H9 (cell line): ENCODE measurements at regions not wholly inside any gene's neighbourhood (a gene's known extent, or its start where the extent isn't known, plus 50 kb on each side); places are given as distances from the start of the nearest gene placed in this dataset.

ENCODE experiments used
- DNase-seq: peaks from one replicate; pipeline ENCODE4 v3.0.0-alpha.2; 2017
- H2AFZ ChIP-seq: one replicate; pipeline ENCODE4 v1.6.1; 2013; ENCODE audit warnings: mild to moderate bottlenecking, low read length, control low read depth, moderate library complexity
- H2AK5ac ChIP-seq: 2 replicates; pipeline ENCODE4 v1.6.1; 2013; ENCODE audit warnings: low read length, control low read depth, mixed read lengths; ENCODE audit not compliant: insufficient read length
- H2BK120ac ChIP-seq: one replicate; pipeline ENCODE4 v1.6.1; 2013; ENCODE audit warnings: low read depth, mild to moderate bottlenecking, low read length, control low read depth, inconsistent platforms; ENCODE audit not compliant: poor library complexity, severe bottlenecking
- H2BK12ac ChIP-seq: 2 replicates; pipeline ENCODE4 v1.6.1; 2013; ENCODE audit warnings: low read length, control low read depth, mixed read lengths, low read depth; ENCODE audit not compliant: insufficient read length
- H2BK15ac ChIP-seq: 2 replicates; pipeline ENCODE4 v1.6.1; 2013; ENCODE audit warnings: low read depth, low read length, control low read depth
- H2BK20ac ChIP-seq: one replicate; pipeline ENCODE4 v1.6.1; 2013; ENCODE audit warnings: low read depth, mild to moderate bottlenecking, low read length, control low read depth, inconsistent platforms; ENCODE audit not compliant: poor library complexity, severe bottlenecking
- H2BK5ac ChIP-seq: 2 replicates; pipeline ENCODE4 v1.6.1; 2013; ENCODE audit warnings: low read length, control low read depth, mixed read lengths; ENCODE audit not compliant: insufficient read length
- H3K14ac ChIP-seq: 2 replicates; pipeline ENCODE4 v1.6.1; 2013; ENCODE audit warnings: low read length, control low read depth; ENCODE audit not compliant: insufficient read depth
- H3K18ac ChIP-seq: 2 replicates; pipeline ENCODE4 v1.6.1; 2013; ENCODE audit warnings: low read depth, mild to moderate bottlenecking, mixed read lengths, low read length, control low read depth; ENCODE audit not compliant: insufficient read length
- H3K23ac ChIP-seq: 2 replicates; pipeline ENCODE4 v1.6.1; 2013; ENCODE audit warnings: low read length, control low read depth, mixed read lengths, low read depth; ENCODE audit not compliant: insufficient read length
- H3K23me2 ChIP-seq: 2 replicates; pipeline ENCODE4 v1.6.1; 2013; ENCODE audit warnings: low read depth, mild to moderate bottlenecking, mixed read lengths, low read length, control low read depth; ENCODE audit not compliant: insufficient read length, poor library complexity, severe bottlenecking
- H3K27ac ChIP-seq: 2 replicates; pipeline ENCODE4 v1.5.1; 2013; ENCODE audit warnings: low read length, control low read depth, mixed read lengths, low read depth; ENCODE audit not compliant: insufficient read length
- H3K27me3 ChIP-seq: 2 replicates; pipeline ENCODE4 v1.6.1; 2013; ENCODE audit warnings: low read length, control low read depth, inconsistent platforms; ENCODE audit not compliant: insufficient read depth
- H3K4ac ChIP-seq: 2 replicates; pipeline ENCODE4 v1.6.1; 2013; ENCODE audit warnings: low read depth, mild to moderate bottlenecking, control low read depth, inconsistent platforms, low read length, moderate library complexity
- H3K4me1 ChIP-seq: 2 replicates; pipeline ENCODE4 v1.6.1; 2013; ENCODE audit warnings: low read length, control low read depth, inconsistent platforms; ENCODE audit not compliant: insufficient read depth
- H3K4me2 ChIP-seq: 2 replicates; pipeline ENCODE4 v1.6.1; 2013; ENCODE audit warnings: low read length, control low read depth, mixed read lengths; ENCODE audit not compliant: insufficient read length, insufficient read depth
- H3K56ac ChIP-seq: 2 replicates; pipeline ENCODE4 v1.6.1; 2013; ENCODE audit warnings: low read depth, mild to moderate bottlenecking, mixed read lengths, low read length, control low read depth; ENCODE audit not compliant: insufficient read length
- H3K79me1 ChIP-seq: 2 replicates; pipeline ENCODE4 v1.6.1; 2013; ENCODE audit warnings: low read depth, mild to moderate bottlenecking, moderate library complexity, low read length, control low read depth, inconsistent platforms; ENCODE audit not compliant: insufficient read depth, poor library complexity, severe bottlenecking
- H3K79me2 ChIP-seq: 2 replicates; pipeline ENCODE4 v1.6.1; 2013; ENCODE audit warnings: low read length, control low read depth, inconsistent platforms; ENCODE audit not compliant: insufficient read depth
- H3K9ac ChIP-seq: 2 replicates; pipeline ENCODE4 v1.6.1; 2013; ENCODE audit warnings: low read length, control low read depth, mixed read lengths; ENCODE audit not compliant: insufficient read length; ENCODE audit errors: extremely low read depth
- H3K9me3 ChIP-seq: one replicate; pipeline ENCODE4 v1.6.1; 2013; ENCODE audit warnings: low read depth, low read length, inconsistent platforms; ENCODE audit not compliant: control insufficient read depth
- H3T11ph ChIP-seq: one replicate; pipeline ENCODE4 v1.6.1; 2013; ENCODE audit warnings: mild to moderate bottlenecking, low read length, control low read depth, inconsistent platforms
- H4K20me1 ChIP-seq: one replicate; pipeline ENCODE4 v1.6.1; 2013; ENCODE audit not compliant: control insufficient read depth, insufficient read length, insufficient read depth
- H4K5ac ChIP-seq: 2 replicates; pipeline ENCODE4 v1.6.1; 2013; ENCODE audit warnings: low read depth, mild to moderate bottlenecking, mixed read lengths, low read length, control low read depth; ENCODE audit not compliant: insufficient read length
- H4K8ac ChIP-seq: replicated peaks from 2 replicates; pipeline ENCODE4 v1.6.1; 2013; ENCODE audit warnings: low read length, control low read depth, mixed read lengths, low read depth; ENCODE audit not compliant: insufficient read length
- H4K91ac ChIP-seq: 2 replicates; pipeline ENCODE4 v1.6.1; 2013; ENCODE audit warnings: low read depth, mild to moderate bottlenecking, moderate library complexity, mixed read lengths, low read length, control low read depth; ENCODE audit not compliant: insufficient read length
- H3K27ac Mint-ChIP-seq, 3 experiments: 2 replicates in 2 of 3; 3 replicates in 1 of 3; pipeline ENCODE4 v1.8.0; 2020 to 2021; ENCODE audit warnings: mixed read lengths in 3 of 3, mild to moderate bottlenecking in 1 of 3, moderate library complexity in 1 of 3
- H3K27me3 Mint-ChIP-seq: 2 replicates; pipeline ENCODE4 v1.8.0; 2021; ENCODE audit warnings: low read depth, mild to moderate bottlenecking, moderate library complexity, mixed read lengths
- H3K36me3 Mint-ChIP-seq, 3 experiments: 2 replicates in 2 of 3; 3 replicates in 1 of 3; pipeline ENCODE4 v1.8.0; 2020 to 2021; ENCODE audit warnings: low read depth in 3 of 3, mixed read lengths in 3 of 3; ENCODE audit not compliant: insufficient read depth in 1 of 3
- H3K4me1 Mint-ChIP-seq, 2 experiments: 2 replicates each; pipeline ENCODE4 v1.8.0; 2020; ENCODE audit warnings: mixed read lengths in 2 of 2
- H3K4me3 Mint-ChIP-seq, 2 experiments: 2 replicates in 1 of 2; 3 replicates in 1 of 2; pipeline ENCODE4 v1.8.0; 2020 to 2021; ENCODE audit warnings: mild to moderate bottlenecking in 2 of 2, mixed read lengths in 2 of 2, moderate library complexity in 1 of 2
- H3K9me3 Mint-ChIP-seq, 2 experiments: 2 replicates in 1 of 2; 3 replicates in 1 of 2; pipeline ENCODE4 v1.8.0; 2020; ENCODE audit warnings: mild to moderate bottlenecking in 2 of 2, mixed read lengths in 2 of 2, moderate library complexity in 1 of 2
- WGBS: extraction: QIAGEN DNeasy Blood & Tissue Kit; methylation state at CpG from one replicate; pipeline ENCODE4 v1.1.7; 2013; ENCODE audit warnings: missing lambda C conversion rate, low lambda C conversion rate, mixed read lengths; ENCODE audit not compliant: insufficient read length; ENCODE audit errors: extremely low coverage; 5-methylcytosine and 5-hydroxymethylcytosine counted together
- TF ChIP-seq, protein P1 (sequence below): fragments of 200-600 bp; sonication (generic); conservative IDR thresholded peaks from 3 replicates; pipeline ENCODE4 v1.8.0; 2021; ENCODE audit warnings: antibody characterized with exemption, mild to moderate bottlenecking

GRCh38 chr6:105982761-105983540 is 103.2 kb upstream of the PRDM1 start:
- no CpG with 5 or more reads among the region's 2 CpGs for WGBS

More at GRCh38 chr6:105982761-105983540, 103.2 kb upstream of the PRDM1 start:
- Histone ChIP-seq H4K91ac (no peak overlapping the region), H3K9ac (no peak overlapping the region), H4K8ac (no peak overlapping the region), H2BK20ac (no peak overlapping the region), H3K79me2 (no peaks in the 10 kb centered on the region), H2BK12ac (no peak overlapping the region), H3T11ph (no peak overlapping the region), H2AFZ (no peak overlapping the region), H2AK5ac (no peak overlapping the region), H2BK5ac (no peak overlapping the region), H3K4me1 (peaks cover 6% of the 10 kb centered on the region; the same call in 1 of the 2 replicates), H3K27ac (no peak overlapping the region), H4K5ac (no peak overlapping the region), H3K18ac (no peak overlapping the region), H3K23ac (no peak overlapping the region), H2BK15ac (no peak overlapping the region), H4K20me1 (no peaks in the 10 kb centered on the region), H3K56ac (no peak overlapping the region), H3K4ac (no peak overlapping the region), H3K23me2 (peaks cover 18% of the 10 kb centered on the region), H3K14ac (no peak overlapping the region), H3K79me1 (no peaks in the 10 kb centered on the region), H3K27me3 (peaks cover 59% of the 10 kb centered on the region), H3K9me3 (no peaks in the 10 kb centered on the region), H3K4me2 (no peak overlapping the region), H2BK120ac (no peak overlapping the region)
- Mint-ChIP-seq H3K9me3 (peaks cover 0 to 6% of the 10 kb centered on the region in 2 experiments; a peak in 4 of 5 replicates), H3K36me3 (peaks cover 0 to 4% (median 0%) of the 10 kb centered on the region in 3 experiments; a peak in 3 of 7 replicates), H3K4me1 (peaks cover 20 to 26% of the 10 kb centered on the region in 2 experiments), H3K27ac (no peak overlapping the region), H3K27me3 (peaks cover 98% of the 10 kb centered on the region), H3K4me3 (no peak overlapping the region)
- TF ChIP-seq, protein P1, sequence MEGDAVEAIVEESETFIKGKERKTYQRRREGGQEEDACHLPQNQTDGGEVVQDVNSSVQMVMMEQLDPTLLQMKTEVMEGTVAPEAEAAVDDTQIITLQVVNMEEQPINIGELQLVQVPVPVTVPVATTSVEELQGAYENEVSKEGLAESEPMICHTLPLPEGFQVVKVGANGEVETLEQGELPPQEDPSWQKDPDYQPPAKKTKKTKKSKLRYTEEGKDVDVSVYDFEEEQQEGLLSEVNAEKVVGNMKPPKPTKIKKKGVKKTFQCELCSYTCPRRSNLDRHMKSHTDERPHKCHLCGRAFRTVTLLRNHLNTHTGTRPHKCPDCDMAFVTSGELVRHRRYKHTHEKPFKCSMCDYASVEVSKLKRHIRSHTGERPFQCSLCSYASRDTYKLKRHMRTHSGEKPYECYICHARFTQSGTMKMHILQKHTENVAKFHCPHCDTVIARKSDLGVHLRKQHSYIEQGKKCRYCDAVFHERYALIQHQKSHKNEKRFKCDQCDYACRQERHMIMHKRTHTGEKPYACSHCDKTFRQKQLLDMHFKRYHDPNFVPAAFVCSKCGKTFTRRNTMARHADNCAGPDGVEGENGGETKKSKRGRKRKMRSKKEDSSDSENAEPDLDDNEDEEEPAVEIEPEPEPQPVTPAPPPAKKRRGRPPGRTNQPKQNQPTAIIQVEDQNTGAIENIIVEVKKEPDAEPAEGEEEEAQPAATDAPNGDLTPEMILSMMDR: no peak
- DNase-seq: no peak
